GM18873 (cell line): ENCODE measurements at regions not wholly inside any gene's neighbourhood (a gene's known extent, or its start where the extent isn't known, plus 50 kb on each side); places are given as distances from the start of the nearest gene placed in this dataset.

Experiments
- ATAC-seq: cut with Tn5 transposase; IDR thresholded peaks from one replicate; pipeline ENCODE4 v1.9.1; 2021; ENCODE audit warnings: mild to moderate bottlenecking, moderate library complexity, moderate number of reproducible peaks; ENCODE audit not compliant: unreplicated experiment, low FRiP score

DNA sequence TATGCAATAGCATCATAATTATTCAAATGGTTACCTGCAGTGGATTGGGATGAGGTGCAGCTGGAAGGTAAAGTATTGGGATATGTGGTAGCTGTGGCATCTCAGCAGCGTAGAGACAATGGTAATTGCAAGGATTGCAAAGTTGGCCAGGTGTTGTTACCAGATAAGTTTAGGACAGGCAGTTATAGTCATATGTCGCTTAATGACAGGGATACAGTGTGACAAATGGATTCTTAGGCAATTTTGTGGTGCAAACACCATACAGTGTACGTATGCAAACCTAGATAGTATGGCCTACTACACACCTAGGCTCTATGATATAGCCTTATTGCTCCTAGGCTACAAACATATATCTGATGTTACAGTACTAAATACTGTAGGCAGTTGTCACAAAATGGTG, 163.5 kb upstream of the LYZL2 start:
- ATAC-seq: no peak

DNA sequence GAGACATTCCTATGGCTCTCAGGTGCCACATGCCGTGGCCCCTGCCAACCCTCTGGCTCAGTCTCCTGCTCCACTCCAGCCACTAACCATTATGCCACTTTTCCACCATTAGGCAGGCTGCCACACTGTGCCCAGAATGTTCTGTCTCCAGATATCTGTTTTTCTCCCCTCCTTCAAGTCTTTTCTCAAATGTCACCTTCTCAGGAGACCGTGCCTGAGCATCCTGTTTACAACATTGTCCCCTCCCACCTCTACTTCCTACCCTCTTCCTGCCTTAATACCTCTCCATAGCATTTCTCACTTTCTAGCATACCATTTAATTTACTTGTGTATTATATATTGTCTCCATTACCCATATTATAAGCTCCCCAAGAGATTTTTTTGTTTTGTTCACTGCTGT, 162.5 kb upstream of the LYZL2 start:
- no peak for ATAC-seq

DNA sequence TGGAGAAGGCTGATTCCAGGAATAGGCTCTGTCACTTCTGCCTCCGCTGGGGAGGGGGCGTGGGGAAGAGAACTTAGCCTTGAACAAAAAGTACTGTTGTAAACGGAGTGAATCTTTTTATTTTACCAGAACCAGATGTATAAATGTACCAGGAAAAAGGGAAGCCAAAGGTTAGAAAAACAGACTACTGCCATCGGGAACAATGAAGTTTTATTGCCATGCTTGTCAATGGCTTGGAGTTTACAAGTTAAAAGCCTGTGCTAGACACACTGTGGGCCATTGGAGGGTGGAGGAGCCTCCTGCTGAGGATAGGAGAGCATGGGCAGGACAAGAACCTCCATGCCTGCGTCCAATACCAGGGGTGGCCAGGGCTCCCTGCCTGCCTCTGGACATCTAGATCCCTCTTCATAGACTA, 161.7 kb upstream of the LYZL2 start:
- ATAC-seq: no peak

- ATAC-seq: no peak
These were observed 160.3 kb upstream of the LYZL2 start for GRCh38 chr10:30789806-30790205.

- no peak for ATAC-seq
These were observed 158.8 kb upstream of the LYZL2 start for GRCh38 chr10:30788307-30788706.

DNA sequence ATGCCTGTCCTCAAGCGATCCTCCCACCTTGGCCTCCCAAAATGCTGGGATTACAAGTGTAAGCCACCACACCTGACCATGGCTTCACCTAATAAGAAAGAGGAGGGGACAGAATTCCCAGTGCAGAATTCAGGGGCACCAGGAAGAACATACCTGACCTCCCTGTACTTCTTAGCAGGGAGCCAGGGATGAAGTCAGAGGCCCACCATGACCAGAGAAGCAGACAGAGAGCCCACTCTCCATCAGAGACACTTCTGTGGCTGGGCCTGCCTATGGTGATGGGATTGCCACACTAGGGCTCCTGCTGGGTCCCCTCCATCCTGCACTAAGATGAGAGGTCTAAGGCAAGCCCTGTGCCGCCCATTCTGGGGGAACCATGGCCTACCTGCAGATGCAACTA, 157.4 kb upstream of the LYZL2 start:
- ATAC-seq: no peak

- no peak for ATAC-seq
These were observed 156.6 kb upstream of the LYZL2 start for GRCh38 chr10:30786131-30786530.

DNA sequence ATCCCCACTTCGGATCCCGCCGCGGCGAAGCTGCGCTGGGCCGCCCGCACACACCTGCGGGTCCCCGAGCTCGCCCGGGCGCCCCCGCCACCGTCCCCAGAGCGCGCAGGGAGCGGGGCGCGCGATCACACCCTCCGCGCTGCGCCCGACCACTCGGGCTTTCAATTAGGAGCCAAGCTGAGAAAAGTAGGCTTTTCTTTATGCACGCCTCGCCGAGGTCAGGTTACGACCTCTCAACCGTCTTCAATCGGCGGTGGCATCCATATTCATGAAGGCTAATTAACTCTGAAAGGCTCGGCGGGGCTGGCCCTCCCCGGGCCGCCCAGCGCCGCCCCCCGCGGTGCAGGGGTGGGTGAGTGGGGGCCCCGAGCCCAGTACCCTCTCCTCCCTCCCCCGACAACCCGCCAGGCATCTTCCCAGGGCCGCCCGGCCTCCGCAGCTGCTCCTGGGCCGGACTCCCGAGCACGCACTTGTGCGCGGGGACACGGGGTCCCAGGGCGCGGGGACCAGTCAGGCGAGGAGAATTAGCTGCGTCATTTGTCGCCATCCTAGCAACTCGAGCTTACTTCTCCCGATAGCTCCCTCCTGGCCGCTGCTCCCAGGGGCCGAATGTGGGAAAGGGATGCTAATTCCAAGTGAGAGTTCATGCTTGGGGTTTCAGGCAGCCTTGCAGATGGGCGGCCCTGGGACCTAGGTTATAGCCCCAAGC, 155.5 kb upstream of the LYZL2 start:
- ATAC-seq: no peak

- no peak for ATAC-seq
These were observed 155.0 kb upstream of the LYZL2 start for GRCh38 chr10:30784524-30784896.

- ATAC-seq: no peak
These were observed 154.5 kb upstream of the LYZL2 start for GRCh38 chr10:30783939-30784501.

GRCh38 chr10:30782537-30783461, 153.2 kb upstream of the LYZL2 start:
- ATAC-seq: peak; percentile 61

GRCh38 chr10:30782157-30782536, 152.6 kb upstream of the LYZL2 start:
- ATAC-seq: no peak

DNA sequence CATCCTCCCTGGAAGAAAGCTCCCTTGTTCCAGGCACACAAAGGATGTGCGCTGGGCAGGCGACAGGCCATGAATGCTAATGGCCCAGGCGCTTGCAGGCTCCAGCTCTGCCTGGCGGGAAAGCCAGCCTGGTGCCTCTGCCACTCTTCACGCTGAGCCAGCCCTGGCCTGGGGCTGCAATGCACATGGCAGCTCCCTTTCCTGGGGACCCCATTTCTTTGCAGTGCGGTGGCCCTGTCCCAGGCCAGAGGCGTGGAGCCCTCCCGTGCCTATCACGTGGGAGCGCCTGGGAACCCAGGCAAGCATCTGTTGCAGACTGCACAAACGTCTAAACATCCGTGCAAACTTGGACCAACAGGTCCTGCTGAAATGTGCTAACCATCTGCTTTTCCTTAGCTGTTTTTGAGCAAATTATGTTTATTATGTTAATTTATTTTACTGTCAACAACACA, 152.1 kb upstream of the LYZL2 start:
- ATAC-seq: no peak

DNA sequence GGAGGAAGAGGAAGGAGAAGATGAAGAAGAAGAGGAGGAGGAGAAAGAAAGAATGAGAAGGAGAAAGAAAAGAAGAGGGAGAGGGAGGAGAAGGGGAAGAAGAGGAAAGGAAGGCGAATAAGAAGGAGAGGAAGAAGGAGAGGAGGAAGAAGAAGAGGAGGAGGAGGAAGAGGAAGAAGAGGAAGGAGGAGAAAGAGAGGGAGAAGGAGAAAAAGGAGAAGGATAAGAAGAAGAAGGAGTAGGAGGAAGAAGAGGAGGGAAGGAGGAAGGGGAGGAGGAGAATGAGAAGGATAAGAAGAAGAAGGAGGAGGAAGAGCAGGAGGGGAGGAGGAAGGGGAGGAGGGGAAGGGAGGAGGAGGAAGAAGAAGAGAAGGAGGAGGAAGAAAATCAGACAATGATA, 149.2 kb upstream of the LYZL2 start:
- ATAC-seq: no peak

DNA sequence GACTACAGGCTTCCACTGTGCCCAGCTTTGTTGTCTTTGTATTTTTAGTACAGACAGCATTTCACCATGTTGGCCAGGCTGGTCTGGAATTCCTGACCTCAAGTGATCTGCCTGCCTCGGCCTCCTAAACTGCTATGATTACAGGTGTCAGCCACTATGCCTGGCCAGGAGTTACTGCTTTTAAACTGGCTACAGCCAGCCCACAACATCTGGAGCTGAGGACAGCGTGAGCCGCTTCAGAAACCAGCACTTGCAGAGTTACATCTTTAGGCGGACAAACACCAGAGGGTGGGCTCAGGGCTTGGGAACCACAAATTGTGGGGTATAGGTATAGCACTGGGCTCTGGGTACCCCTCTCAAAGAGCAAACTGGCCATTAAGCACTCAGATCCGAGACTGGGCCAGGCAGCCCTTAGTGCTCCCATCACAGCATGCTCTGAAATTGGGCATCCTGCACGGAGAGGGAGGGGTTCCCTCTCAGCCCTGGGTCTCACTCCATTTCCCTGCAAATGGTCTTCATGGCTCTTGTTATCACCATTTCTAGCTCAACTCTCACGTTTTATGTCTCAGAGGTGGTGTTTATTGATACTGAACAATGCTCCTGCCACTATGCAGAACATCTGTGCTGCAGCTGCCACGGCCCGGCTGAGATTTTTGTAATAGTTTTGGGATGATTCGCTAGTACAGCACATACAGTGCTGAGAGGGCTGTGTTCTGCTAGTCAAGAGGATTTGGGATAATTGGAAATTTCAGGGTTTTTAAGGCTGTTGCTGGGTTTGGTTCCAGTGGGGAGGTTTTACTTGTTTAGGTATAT, 146.4 kb upstream of the LYZL2 start:
- ATAC-seq: no peak

DNA sequence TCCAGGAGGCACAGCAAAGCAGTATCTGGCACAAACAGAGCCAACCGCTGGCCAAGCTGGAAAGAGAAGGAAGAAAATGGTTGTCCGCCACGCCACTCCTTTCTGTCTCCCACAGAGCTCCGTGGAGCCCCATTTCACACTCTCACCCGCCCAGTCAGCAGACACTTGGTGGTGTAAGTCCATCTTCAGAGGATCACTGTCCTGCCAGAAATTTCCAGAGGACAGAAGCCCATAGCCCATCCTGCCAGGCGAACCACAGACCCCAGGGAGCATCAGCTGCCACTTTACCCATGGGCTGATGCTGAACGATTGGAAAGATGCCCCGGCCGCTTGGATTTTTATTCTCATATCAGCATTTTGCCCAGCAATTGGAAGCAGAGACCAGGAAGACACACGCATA, 144.7 kb upstream of the LYZL2 start:
- no peak for ATAC-seq

DNA sequence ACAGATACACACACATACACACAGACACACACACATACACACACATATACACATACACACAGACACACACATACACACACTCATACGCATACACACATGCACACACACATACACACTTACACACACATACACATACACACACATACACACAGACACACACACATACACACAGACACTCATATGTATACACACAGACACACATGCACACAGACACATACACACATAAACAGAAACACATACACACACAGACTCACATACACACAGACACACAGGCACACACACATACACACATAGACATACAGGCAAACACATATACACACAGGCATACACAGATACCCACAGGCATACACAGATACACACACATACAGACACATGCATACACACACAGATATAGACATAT, 143.9 kb upstream of the LYZL2 start:
- ATAC-seq: no peak

- no peak for ATAC-seq
These were observed 141.3 kb upstream of the LYZL2 start for GRCh38 chr10:30770816-30771215.

DNA sequence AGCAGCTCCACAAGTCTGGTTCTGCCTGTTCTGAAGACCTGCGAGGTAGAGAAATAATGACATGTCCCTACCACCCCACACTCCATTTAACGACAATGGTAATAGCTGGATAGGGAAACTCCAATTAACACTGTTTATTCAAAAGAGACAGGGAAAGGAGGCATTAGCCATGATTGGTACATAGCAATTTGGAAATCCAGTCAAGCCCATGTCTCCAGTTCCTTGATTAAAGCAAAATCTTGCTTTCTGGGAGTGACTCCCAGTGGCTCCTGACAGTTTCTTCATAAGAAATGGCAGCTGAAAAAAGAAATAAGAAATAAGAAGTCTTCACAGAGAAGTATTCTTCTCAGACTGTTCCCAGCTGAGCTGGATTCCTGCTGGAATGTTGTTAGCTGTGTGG, 140.7 kb upstream of the LYZL2 start:
- no peak for ATAC-seq

DNA sequence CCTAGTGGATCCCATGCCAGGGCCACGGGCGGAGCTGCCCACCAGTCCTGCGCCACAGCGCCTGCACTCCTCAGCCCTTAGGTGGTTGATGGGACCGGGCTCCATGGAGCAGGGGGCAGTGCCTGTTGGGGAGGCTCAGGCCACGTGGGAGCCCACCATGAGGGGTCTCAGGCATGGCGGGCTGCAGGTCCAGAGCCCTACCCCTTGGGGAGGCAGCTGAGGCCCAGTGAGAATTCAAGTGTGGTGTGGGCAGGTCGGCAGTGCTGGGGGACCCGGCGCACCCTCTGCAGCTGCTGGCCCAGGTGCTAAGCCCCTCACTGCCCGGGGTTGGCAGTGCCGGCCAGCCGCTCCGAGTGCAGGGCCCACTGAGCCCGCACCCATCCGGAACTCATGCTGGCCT, 139.8 kb upstream of the LYZL2 start:
- ATAC-seq: no peak

GRCh38 chr10:30765616-30766015, 136.1 kb upstream of the LYZL2 start:
- ATAC-seq: no peak
